ENCODE measurements at regions not wholly inside any gene's neighbourhood (a gene's known extent, or its start where the extent isn't known, plus 50 kb on each side); places are given as distances from the start of the nearest gene placed in this dataset.

DNA sequence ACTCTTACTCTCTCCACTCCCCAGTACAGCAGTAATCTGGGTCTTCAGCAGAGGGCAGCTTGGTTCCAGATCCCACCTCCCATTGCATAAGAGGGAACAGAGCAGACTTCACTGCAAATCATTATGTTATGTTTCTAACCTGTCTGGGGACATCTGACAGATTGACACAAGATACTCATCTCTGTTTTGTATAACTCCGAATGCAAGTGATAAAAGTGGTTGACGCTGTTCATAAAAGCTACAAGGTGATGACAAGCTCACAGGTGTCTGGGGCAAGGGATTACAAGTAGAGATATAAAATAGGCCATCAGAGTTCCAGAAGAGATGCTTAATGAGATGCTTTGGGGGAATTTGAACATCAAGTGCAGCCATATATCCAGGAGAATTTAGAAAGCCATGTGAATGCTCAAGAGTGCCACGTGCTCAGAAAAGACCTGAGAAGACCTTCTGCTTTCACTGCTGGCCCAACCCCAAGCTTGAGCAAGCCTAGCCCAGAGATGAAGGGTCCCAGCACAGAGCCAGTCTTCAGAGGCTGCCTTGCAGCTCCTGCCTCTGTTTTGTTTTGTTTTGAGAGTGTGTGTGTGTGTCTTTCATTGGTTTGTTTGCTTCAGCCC is 80.6 kb downstream of the VSTM2A start:
- no peak for DNase-seq
